ENCODE measurements at regions not wholly inside any gene's neighbourhood (a gene's known extent, or its start where the extent isn't known, plus 50 kb on each side); places are given as distances from the start of the nearest gene placed in this dataset.

- TF ChIP-seq HDAC2 (IDR thresholded peaks at IDR 0.05; ENCODE audit: borderline replicate concordance in 1 of 2, low read depth in 2 of 2, low read length in 2 of 2) = no peak
These were observed 617.9 kb upstream of the CTNND2 start (continued) for GRCh38 chr5:12522116-12522515.

Measured in H1 (cell line).